PC-3 (cell line): ENCODE measurements at regions not wholly inside any gene's neighbourhood (a gene's known extent, or its start where the extent isn't known, plus 50 kb on each side); places are given as distances from the start of the nearest gene placed in this dataset.

Source experiments
- ATAC-seq: fragments of 200-7000 bp; cut with Tn5 transposase; 2 replicates; pipeline ENCODE4 v1.9.1; 2020; ENCODE audit warnings: mild to moderate bottlenecking, moderate library complexity
- BruUV-seq: library from RNA; stranded (reverse); fragments of 400-500 nt; replicated peaks from 2 replicates; lab custom pipeline; 2021; lab: Mats Ljungman, UMichigan
- CTCF ChIA-PET: fragments of 300-600 bp; sonication (Branson Sonifier 250); formaldehyde crosslinking; loops from one replicate; lab custom pipeline; 2022; ENCODE audit warnings: antibody characterized with exemption; lab: Charles Lee
- POLR2A ChIA-PET: fragments of 300-600 bp; sonication (Branson Sonifier 250); formaldehyde crosslinking; loops from one replicate; lab custom pipeline; 2022; ENCODE audit warnings: antibody characterized with exemption; ENCODE audit not compliant: unreplicated experiment; lab: Charles Lee
- DNase-seq: peaks from one replicate; pipeline ENCODE4 v3.0.0-alpha.2; 2015
- H2AFZ ChIP-seq: fragments of 300-600 bp; sonication (generic); 2 replicates; pipeline ENCODE4 v1.6.0; 2016; ENCODE audit warnings: antibody characterized with exemption, low read length
- H3F3A ChIP-seq: fragments of 300-600 bp; sonication (generic); one replicate; pipeline ENCODE4 v1.6.0; 2017; ENCODE audit warnings: antibody characterized with exemption, low read length, control low read depth, mild to moderate bottlenecking; ENCODE audit not compliant: unreplicated experiment
- H3K27ac ChIP-seq: fragments of 300-600 bp; sonication (generic); 2 replicates; pipeline ENCODE4 v1.5.1; 2016; ENCODE audit warnings: mild to moderate bottlenecking, low read length
- H3K27me3 ChIP-seq: fragments of 300-600 bp; sonication (generic); 2 replicates; pipeline ENCODE4 v1.6.1; 2016; ENCODE audit warnings: low read length, mixed read lengths
- H3K36me3 ChIP-seq: fragments of 300-600 bp; sonication (generic); 2 replicates; pipeline ENCODE4 v1.6.1; 2016; ENCODE audit warnings: low read depth, mixed run types, low read length, mixed read lengths
- H3K4me1 ChIP-seq: fragments of 300-600 bp; sonication (generic); 2 replicates; pipeline ENCODE4 v1.5.1; 2016; ENCODE audit warnings: low read length; ENCODE audit not compliant: insufficient read depth
- H3K4me2 ChIP-seq: fragments of 300-600 bp; sonication (generic); 2 replicates; pipeline ENCODE4 v1.6.0; 2016; ENCODE audit warnings: low read length
- H3K4me3 ChIP-seq: fragments of 300-600 bp; sonication (generic); 2 replicates; pipeline ENCODE4 v1.5.1; 2016; ENCODE audit warnings: mild to moderate bottlenecking, low read length, mixed read lengths
- H3K79me2 ChIP-seq: fragments of 300-600 bp; sonication (generic); 2 replicates; pipeline ENCODE4 v1.6.1; 2017; ENCODE audit warnings: low read length, mixed read lengths
- H3K9ac ChIP-seq: fragments of 300-600 bp; sonication (generic); 2 replicates; pipeline ENCODE4 v1.6.0; 2016; ENCODE audit warnings: mild to moderate bottlenecking, low read length
- H3K9me2 ChIP-seq: fragments of 300-600 bp; sonication (generic); replicated peaks from 2 replicates; pipeline ENCODE4 v1.6.1; 2016; ENCODE audit warnings: mixed run types, low read length, mixed read lengths
- H3K9me3 ChIP-seq: fragments of 300-600 bp; sonication (generic); 2 replicates; pipeline ENCODE4 v1.6.1; 2016; ENCODE audit warnings: low read length, mixed read lengths
- H4K20me1 ChIP-seq: fragments of 300-600 bp; sonication (generic); 2 replicates; pipeline ENCODE4 v1.6.1; 2016; ENCODE audit warnings: low read length, mixed read lengths
- CTCF ChIP-seq: fragments of 300-600 bp; sonication (generic); conservative IDR thresholded peaks from 2 replicates; pipeline ENCODE4 v1.5.1; 2017; ENCODE audit warnings: antibody characterized with exemption, low read depth, mild to moderate bottlenecking, low read length
- EZH2 ChIP-seq: fragments of 300-600 bp; sonication (generic); IDR thresholded peaks from one replicate; pipeline ENCODE4 v1.6.1; 2017; ENCODE audit warnings: antibody characterized with exemption, mild to moderate bottlenecking, low read length; ENCODE audit not compliant: unreplicated experiment
- EZH2phosphoT487 ChIP-seq: fragments of 300-600 bp; sonication (generic); IDR thresholded peaks from 2 replicates; pipeline ENCODE4 v1.6.1; 2018; ENCODE audit warnings: mild to moderate bottlenecking, antibody characterized with exemption, low read length, borderline replicate concordance
- intact Hi-C: fragments of 100-400 bp; cut with micrococcal nuclease; formaldehyde crosslinking; loops from 2 replicates; pipeline ENCODE4 v1.9.0; 2023

GRCh38 chr2:239827523-239827890 is 197.6 kb downstream of the NDUFA10 start:
- H3K9me3 ChIP-seq, result no peaks in the 10 kb centered on the region

GRCh38 chr2:239826786-239827522 is 198.2 kb downstream of the NDUFA10 start:
- Histone ChIP-seq H4K20me1 (no peaks in the 10 kb centered on the region), H3K4me2 (no peak overlapping the region), H3K9me3 (no peaks in the 10 kb centered on the region), H3K79me2 (no peaks in the 10 kb centered on the region), H3K9me2 (no peaks in the 10 kb centered on the region), H3K36me3 (no peaks in the 10 kb centered on the region), H3K4me1 (no peaks in the 10 kb centered on the region), H2AFZ (no peak overlapping the region), H3K9ac (no peak overlapping the region), H3K27ac (no peak overlapping the region), H3F3A (no peaks in the 10 kb centered on the region), H3K4me3 (no peak overlapping the region), H3K27me3 (peaks cover 8% of the 10 kb centered on the region)
- no peak for TF ChIP-seq EZH2phosphoT487
- no peak for TF ChIP-seq EZH2
- no peak for TF ChIP-seq CTCF
- ChIA-PET CTCF (no interaction called here), POLR2A (no interaction called here)
- no TSS peak for BruUV-seq
- intact Hi-C loops, result no loop called here
- ATAC-seq, result no peak
- DNase-seq, result no peak

More at GRCh38 chr2:239827523-239827890, 197.6 kb downstream of the NDUFA10 start:
- Histone ChIP-seq H3K4me3 (no peak overlapping the region), H3K27ac (no peak overlapping the region), H3K9me2 (no peaks in the 10 kb centered on the region), H3K4me2 (no peak overlapping the region), H3K9ac (no peak overlapping the region), H3K79me2 (no peaks in the 10 kb centered on the region), H3K27me3 (peaks cover 8% of the 10 kb centered on the region; the same call in 1 of the 2 replicates), H2AFZ (no peak overlapping the region), H3K4me1 (no peaks in the 10 kb centered on the region), H4K20me1 (no peaks in the 10 kb centered on the region), H3F3A (no peaks in the 10 kb centered on the region), H3K36me3 (no peaks in the 10 kb centered on the region)
- ATAC-seq (no peak), DNase-seq (no peak)
- CTCF ChIA-PET, result no interaction called here
- TF ChIP-seq EZH2phosphoT487, result no peak
- no peak for TF ChIP-seq EZH2
- POLR2A ChIA-PET, result no interaction called here
- no TSS peak for BruUV-seq
- intact Hi-C loops, result no loop called here

- intact Hi-C loops, result no loop called here
These were observed 198.8 kb downstream of the NDUFA10 start for GRCh38 chr2:239826376-239826775.

More at GRCh38 chr2:239826376-239826775, 198.8 kb downstream of the NDUFA10 start:
- ATAC-seq, result no peak
- Histone ChIP-seq H3K27me3 (peaks cover 14% of the 10 kb centered on the region), H4K20me1 (no peaks in the 10 kb centered on the region), H3K9me3 (no peaks in the 10 kb centered on the region), H3K4me2 (no peak overlapping the region), H3K9ac (no peak overlapping the region), H3K9me2 (no peaks in the 10 kb centered on the region), H3K27ac (no peak overlapping the region), H3F3A (no peaks in the 10 kb centered on the region), H3K36me3 (no peaks in the 10 kb centered on the region), H3K4me3 (no peak overlapping the region), H3K79me2 (no peaks in the 10 kb centered on the region), H2AFZ (no peak overlapping the region), H3K4me1 (no peaks in the 10 kb centered on the region)
- ChIA-PET POLR2A (no interaction called here), CTCF (no interaction called here)
- no TSS peak for BruUV-seq
- no peak for DNase-seq
- TF ChIP-seq CTCF (no peak), EZH2 (no peak), EZH2phosphoT487 (no peak)
